ENCODE measurements at regions not wholly inside any gene's neighbourhood (a gene's known extent, or its start where the extent isn't known, plus 50 kb on each side); places are given as distances from the start of the nearest gene placed in this dataset.

- TF ChIP-seq EZH2phosphoT487 (IDR thresholded peaks at IDR 0.05; ENCODE audit: borderline replicate concordance) (no peak), CTCF (conservative IDR thresholded peaks at IDR 0.05; ENCODE audit: low read length) (no peak)
These were observed 72.0 kb upstream of the ARHGAP32 start for GRCh38 chr11:129264114-129264513.
